ENCODE measurements at regions not wholly inside any gene's neighbourhood (a gene's known extent, or its start where the extent isn't known, plus 50 kb on each side); places are given as distances from the start of the nearest gene placed in this dataset.

DNA sequence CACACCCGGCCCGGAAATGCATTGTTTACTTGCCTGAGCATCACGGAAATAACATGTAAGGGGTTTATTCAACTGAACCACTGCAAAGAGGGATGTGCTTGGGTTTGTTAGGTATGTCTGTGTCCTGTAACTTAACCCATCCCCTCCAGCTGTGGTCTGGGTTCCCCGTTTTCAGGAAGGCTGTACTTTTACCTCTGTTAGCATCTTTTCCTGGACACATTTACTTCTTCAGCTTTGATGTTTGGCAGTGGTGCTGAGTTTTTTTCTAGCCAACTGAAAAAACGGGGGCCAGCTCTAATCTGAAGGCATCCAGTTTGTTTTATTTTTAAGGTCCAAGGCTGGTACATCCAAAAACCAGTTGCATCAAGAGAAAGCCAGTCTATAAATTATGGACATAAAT, 561.8 kb downstream of the BNC2 start:
- TF ChIP-seq CTCF (IDR thresholded peaks at IDR 0.05) (no peak), POLR2A (IDR thresholded peaks at IDR 0.05) (no peak)
